ENCODE measurements at regions not wholly inside any gene's neighbourhood (a gene's known extent, or its start where the extent isn't known, plus 50 kb on each side); places are given as distances from the start of the nearest gene placed in this dataset.

DNA sequence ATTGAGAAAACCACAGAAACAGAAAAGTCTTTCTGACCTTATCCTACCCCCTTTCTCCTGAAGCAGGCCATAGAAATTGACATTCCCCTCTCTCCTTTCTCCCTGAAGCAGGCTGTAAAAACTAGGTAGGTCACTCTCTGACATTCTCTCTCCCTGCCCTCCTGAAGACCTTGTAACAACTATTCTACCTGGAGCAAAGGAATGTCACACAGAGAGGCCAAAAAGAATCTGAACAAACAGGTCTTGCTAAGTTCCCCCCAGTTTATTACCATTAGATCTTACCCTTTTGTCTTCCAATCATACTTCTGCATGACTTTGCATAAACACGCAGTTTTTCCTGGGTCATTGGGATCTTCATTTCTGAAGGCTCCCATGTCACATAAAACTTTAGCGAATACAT lies 198.3 kb upstream of the GYPA start:
- Histone ChIP-seq H3K27me3 (no peaks in the 10 kb centered on the region), H3K9me3 (no peaks in the 10 kb centered on the region), H3K36me3 (no peaks in the 10 kb centered on the region), H3K4me3 (ENCODE audit: low read depth, low read length) (no peak overlapping the region), H3K4me1 (no peaks in the 10 kb centered on the region)
- TF ChIP-seq, protein P1, sequence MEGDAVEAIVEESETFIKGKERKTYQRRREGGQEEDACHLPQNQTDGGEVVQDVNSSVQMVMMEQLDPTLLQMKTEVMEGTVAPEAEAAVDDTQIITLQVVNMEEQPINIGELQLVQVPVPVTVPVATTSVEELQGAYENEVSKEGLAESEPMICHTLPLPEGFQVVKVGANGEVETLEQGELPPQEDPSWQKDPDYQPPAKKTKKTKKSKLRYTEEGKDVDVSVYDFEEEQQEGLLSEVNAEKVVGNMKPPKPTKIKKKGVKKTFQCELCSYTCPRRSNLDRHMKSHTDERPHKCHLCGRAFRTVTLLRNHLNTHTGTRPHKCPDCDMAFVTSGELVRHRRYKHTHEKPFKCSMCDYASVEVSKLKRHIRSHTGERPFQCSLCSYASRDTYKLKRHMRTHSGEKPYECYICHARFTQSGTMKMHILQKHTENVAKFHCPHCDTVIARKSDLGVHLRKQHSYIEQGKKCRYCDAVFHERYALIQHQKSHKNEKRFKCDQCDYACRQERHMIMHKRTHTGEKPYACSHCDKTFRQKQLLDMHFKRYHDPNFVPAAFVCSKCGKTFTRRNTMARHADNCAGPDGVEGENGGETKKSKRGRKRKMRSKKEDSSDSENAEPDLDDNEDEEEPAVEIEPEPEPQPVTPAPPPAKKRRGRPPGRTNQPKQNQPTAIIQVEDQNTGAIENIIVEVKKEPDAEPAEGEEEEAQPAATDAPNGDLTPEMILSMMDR (IDR thresholded peaks at IDR 0.05; ENCODE audit: low read depth, low read length): no peak
- DNase-seq: no peak

DNA sequence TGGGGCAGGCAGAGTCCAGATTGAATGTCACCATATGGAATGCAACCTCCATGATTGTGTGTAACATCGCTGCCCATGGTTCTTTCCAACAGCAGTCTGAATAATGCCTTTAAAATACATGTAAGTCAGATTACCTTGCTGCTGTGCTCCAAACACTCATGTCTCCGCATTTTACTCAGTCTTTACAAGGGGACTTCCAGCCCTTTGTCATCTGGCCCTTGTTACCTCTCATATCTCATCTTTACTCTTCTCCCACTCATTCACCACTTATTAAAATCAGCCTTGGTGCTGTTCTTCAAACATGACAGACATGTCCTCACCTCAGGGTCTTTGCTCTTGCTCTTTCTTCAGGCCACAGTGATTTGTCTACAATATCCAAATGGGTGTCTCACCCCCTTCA lies 200.4 kb upstream of the GYPA start:
- DNase-seq: no peak
- H3K9me3 ChIP-seq: no peaks in the 10 kb centered on the region
- H3K4me3 ChIP-seq (ENCODE audit: low read depth, low read length): no peak overlapping the region
- H3K27me3 ChIP-seq: no peaks in the 10 kb centered on the region
- no peaks in the 10 kb centered on the region for H3K4me1 ChIP-seq
- TF ChIP-seq, protein P1 (IDR thresholded peaks at IDR 0.05; ENCODE audit: low read depth, low read length): no peak
- no peaks in the 10 kb centered on the region for H3K36me3 ChIP-seq

DNA sequence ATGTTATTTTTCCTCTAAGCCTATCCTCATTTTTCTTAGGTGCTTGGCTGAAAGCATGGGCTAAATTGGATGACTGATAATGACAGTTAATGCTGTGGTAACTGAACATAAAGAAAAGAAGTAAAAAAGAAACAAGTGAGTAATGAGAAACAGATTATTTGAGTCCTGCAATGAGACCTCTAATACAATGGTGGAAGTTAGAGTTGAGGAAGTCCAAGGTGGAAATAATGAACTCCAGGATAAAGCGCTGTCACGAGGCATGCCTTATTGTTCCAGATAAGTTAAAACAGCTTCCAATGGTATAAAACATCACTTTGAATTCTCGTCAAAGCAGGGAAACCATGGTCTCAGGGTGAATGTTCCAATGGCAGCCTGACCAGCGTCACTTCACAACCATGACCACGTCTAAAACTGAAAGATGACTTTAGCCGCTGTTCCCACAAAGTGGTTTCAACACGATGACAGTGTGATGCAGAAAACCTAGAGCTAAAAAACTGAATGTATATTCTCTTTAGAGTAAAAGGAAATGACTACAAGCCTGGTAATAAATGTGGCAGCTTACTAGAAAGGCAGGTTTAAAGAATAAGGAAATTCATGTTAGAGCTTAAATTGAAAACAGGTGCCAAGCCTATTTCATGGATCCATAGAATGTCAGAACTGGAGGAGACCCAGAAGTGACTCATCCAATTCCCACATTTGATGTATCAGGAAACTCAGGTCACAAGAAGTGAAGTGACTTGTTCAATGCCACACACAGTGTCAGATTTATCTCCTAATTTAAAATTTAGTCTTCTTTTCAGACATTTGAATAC lies 202.6 kb upstream of the GYPA start:
- H3K36me3 ChIP-seq: no peaks in the 10 kb centered on the region
- H3K27me3 ChIP-seq: no peaks in the 10 kb centered on the region
- no peak for DNase-seq
- TF ChIP-seq, protein P1 (IDR thresholded peaks at IDR 0.05; ENCODE audit: low read depth, low read length): no peak
- no peak overlapping the region for H3K4me3 ChIP-seq (ENCODE audit: low read depth, low read length)
- H3K4me1 ChIP-seq: no peaks in the 10 kb centered on the region
- no peaks in the 10 kb centered on the region for H3K9me3 ChIP-seq

DNA sequence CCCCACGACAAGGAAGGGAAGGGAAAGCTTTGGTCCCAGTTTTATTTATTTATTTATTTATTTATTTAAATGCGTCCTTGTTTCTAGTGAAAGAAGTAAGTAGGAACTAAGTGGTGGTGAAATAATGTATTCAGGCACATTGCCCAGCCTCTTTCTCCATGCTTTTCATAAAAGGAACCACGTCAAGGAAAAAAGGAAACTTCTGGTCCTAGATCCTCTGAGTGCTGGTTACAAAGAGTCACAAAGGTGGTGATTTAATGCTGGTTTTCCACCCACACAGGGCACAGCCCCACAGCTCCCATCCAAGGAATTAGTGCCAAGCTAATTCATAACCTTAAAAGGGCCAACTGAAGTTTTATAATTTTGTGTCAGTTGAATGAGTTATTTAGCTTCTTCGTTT lies 206.6 kb upstream of the GYPA start:
- H3K27me3 ChIP-seq: no peaks in the 10 kb centered on the region

DNA sequence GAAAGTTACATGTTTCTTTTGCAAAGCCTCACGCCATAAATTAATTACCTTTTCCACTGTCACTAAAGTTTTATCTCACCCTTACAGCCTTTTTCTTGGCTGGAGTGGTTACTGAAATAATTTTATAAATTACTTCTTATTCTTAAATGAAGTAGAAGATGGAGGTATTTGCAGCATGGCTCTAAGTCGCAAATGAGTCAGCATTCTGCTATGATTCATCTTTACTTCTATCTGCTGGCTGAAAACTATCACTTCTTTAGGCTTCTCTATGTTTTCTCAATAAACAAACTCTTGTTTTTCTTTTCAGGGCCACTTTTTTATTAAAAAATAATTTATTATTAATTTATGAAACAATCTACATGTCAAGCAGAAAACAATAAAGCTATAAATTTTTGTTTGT lies 210.2 kb upstream of the GYPA start:
- DNase-seq: no peak
- no peaks in the 10 kb centered on the region for H3K27me3 ChIP-seq
- H3K36me3 ChIP-seq: no peaks in the 10 kb centered on the region
- no peaks in the 10 kb centered on the region for H3K9me3 ChIP-seq
- H3K4me3 ChIP-seq (ENCODE audit: low read depth, low read length): no peak overlapping the region
- TF ChIP-seq, protein P1 (IDR thresholded peaks at IDR 0.05; ENCODE audit: low read depth, low read length): no peak
- no peaks in the 10 kb centered on the region for H3K4me1 ChIP-seq

More for the DNA sequence above, 206.6 kb upstream of the GYPA start:
- TF ChIP-seq, protein P1 (IDR thresholded peaks at IDR 0.05; ENCODE audit: low read depth, low read length): no peak
- no peaks in the 10 kb centered on the region for H3K9me3 ChIP-seq
- no peaks in the 10 kb centered on the region for H3K4me1 ChIP-seq
- no peak overlapping the region for H3K4me3 ChIP-seq (ENCODE audit: low read depth, low read length)
- no peak for DNase-seq
- no peaks in the 10 kb centered on the region for H3K36me3 ChIP-seq

DNA sequence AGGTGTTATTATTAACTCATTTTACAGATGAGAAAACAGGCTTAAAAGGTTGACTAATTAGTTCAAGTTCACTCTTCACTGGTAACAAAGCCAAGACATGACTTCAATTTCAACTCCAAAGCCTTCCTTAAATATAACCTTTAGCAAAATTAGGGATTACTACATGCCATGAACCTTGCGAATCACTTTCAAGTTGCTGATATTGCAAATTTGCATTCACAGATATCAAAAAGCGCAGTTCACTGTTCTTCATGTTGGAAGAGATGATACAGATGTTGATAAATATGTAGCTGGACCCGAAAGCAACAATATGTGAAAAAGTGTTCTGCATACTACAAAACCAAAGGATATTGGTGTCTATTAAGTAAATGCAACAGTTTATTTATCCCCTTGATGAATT lies 210.8 kb upstream of the GYPA start:
- H3K9me3 ChIP-seq: no peaks in the 10 kb centered on the region
- H3K36me3 ChIP-seq: no peaks in the 10 kb centered on the region
- TF ChIP-seq, protein P1 (IDR thresholded peaks at IDR 0.05; ENCODE audit: low read depth, low read length): no peak
- H3K4me3 ChIP-seq (ENCODE audit: low read depth, low read length): no peak overlapping the region
- no peaks in the 10 kb centered on the region for H3K27me3 ChIP-seq
- no peaks in the 10 kb centered on the region for H3K4me1 ChIP-seq
- no peak for DNase-seq

All from BE2C (cell line).